Neural cell (in vitro differentiated cells): ENCODE measurements at regions not wholly inside any gene's neighbourhood (a gene's known extent, or its start where the extent isn't known, plus 50 kb on each side); places are given as distances from the start of the nearest gene placed in this dataset.

ENCODE experiments used
- CTCF ChIP-seq: fragments of 450-650 bp; IDR thresholded peaks from 2 replicates; pipeline ENCODE4 v1.5.1; 2014; ENCODE audit warnings: antibody characterized with exemption, mild to moderate bottlenecking, moderate library complexity; ENCODE audit not compliant: poor library complexity, severe bottlenecking
- EP300 ChIP-seq: fragments of 450-650 bp; conservative IDR thresholded peaks from 2 replicates; pipeline ENCODE4 v1.6.1; 2014; ENCODE audit warnings: antibody characterized with exemption, mild to moderate bottlenecking, moderate library complexity; ENCODE audit not compliant: poor library complexity, severe bottlenecking
- EZH2 ChIP-seq: fragments of 200-600, 300-800 bp; shearing (Covaris generic), sonication (generic); IDR thresholded peaks from 2 replicates; pipeline ENCODE4 v1.6.1; 2014; ENCODE audit warnings: antibody characterized with exemption, low read length, borderline replicate concordance, mild to moderate bottlenecking; ENCODE audit not compliant: insufficient read depth, poor library complexity, severe bottlenecking
- MXI1 ChIP-seq: fragments of 450-650 bp; conservative IDR thresholded peaks from 2 replicates; pipeline ENCODE4 v1.6.1; 2014; ENCODE audit warnings: antibody characterized with exemption, mild to moderate bottlenecking; ENCODE audit not compliant: poor library complexity, severe bottlenecking
- POLR2AphosphoS5 ChIP-seq: IDR thresholded peaks from 2 replicates; pipeline ENCODE4 v1.6.1; 2012
- RAD21 ChIP-seq: fragments of 450-650 bp; conservative IDR thresholded peaks from 2 replicates; pipeline ENCODE4 v1.6.1; 2014; ENCODE audit warnings: antibody characterized with exemption, mild to moderate bottlenecking, moderate library complexity
- REST ChIP-seq: IDR thresholded peaks from 2 replicates; pipeline ENCODE4 v1.6.1; 2012; ENCODE audit warnings: borderline replicate concordance
- SMC3 ChIP-seq: fragments of 450-650 bp; conservative IDR thresholded peaks from 2 replicates; pipeline ENCODE4 v1.6.1; 2014; ENCODE audit warnings: antibody characterized with exemption, mild to moderate bottlenecking, moderate library complexity; ENCODE audit not compliant: poor library complexity
- TAF1 ChIP-seq: IDR thresholded peaks from 2 replicates; pipeline ENCODE4 v1.6.1; 2012; ENCODE audit warnings: low read depth

GRCh38 chr12:77540097-77540496 lies 290.6 kb upstream of the NAV3 start:
- no peak for TF ChIP-seq CTCF
- TF ChIP-seq POLR2AphosphoS5: no peak
- no peak for TF ChIP-seq RAD21
- no peak for TF ChIP-seq SMC3
- TF ChIP-seq TAF1: no peak
- TF ChIP-seq EP300: no peak
- no peak for TF ChIP-seq EZH2
- no peak for TF ChIP-seq MXI1
- TF ChIP-seq REST: no peak
